Activated B cell treated with CpG ODN at 0.5 μM for 24 hours (primary cell): ENCODE measurements at regions not wholly inside any gene's neighbourhood (a gene's known extent, or its start where the extent isn't known, plus 50 kb on each side); places are given as distances from the start of the nearest gene placed in this dataset.

ENCODE experiments used
- ATAC-seq: fragments of 200-7000 bp; cut with Tn5 transposase; one replicate; pipeline ENCODE4 v1.10.0; 2021; ENCODE audit warnings: low read depth, mild to moderate bottlenecking, moderate library complexity
- CTCF ChIA-PET: fragments of 350-600 bp; sonication (Branson Sonifier 250); formaldehyde crosslinking; loops from one replicate; lab custom pipeline; 2021; ENCODE audit warnings: antibody characterized with exemption; lab: Charles Lee
- POLR2A ChIA-PET: fragments of 350-600 bp; sonication (Branson Sonifier 250); formaldehyde crosslinking; loops from one replicate; lab custom pipeline; 2021; ENCODE audit warnings: antibody characterized with exemption; lab: Charles Lee
- DNase-seq: peaks from one replicate; pipeline ENCODE4 v3.0.0; 2022
- H3K27ac Mint-ChIP-seq: one replicate; pipeline ENCODE4 v1.8.0; 2020; ENCODE audit warnings: mixed read lengths
- H3K27me3 Mint-ChIP-seq: one replicate; pipeline ENCODE4 v1.8.0; 2021; ENCODE audit warnings: mixed read lengths
- H3K36me3 Mint-ChIP-seq: one replicate; pipeline ENCODE4 v1.8.0; 2021; ENCODE audit warnings: low read depth, mixed read lengths
- H3K4me1 Mint-ChIP-seq: one replicate; pipeline ENCODE4 v1.8.0; 2021; ENCODE audit warnings: mixed read lengths
- H3K4me3 Mint-ChIP-seq: one replicate; pipeline ENCODE4 v1.8.0; 2020; ENCODE audit warnings: mild to moderate bottlenecking, mixed read lengths
- H3K9me3 Mint-ChIP-seq: one replicate; pipeline ENCODE4 v1.8.0; 2020; ENCODE audit warnings: mixed read lengths
- intact Hi-C: fragments of 100-400 bp; cut with micrococcal nuclease; formaldehyde crosslinking; loops from one replicate; pipeline ENCODE4 v1.15.1; 2024
- TF ChIP-seq, protein P1 (sequence below): fragments of 200-600 bp; IDR thresholded peaks from one replicate; pipeline ENCODE4 v1.8.0; 2022; ENCODE audit warnings: antibody characterized with exemption, mild to moderate bottlenecking

DNA sequence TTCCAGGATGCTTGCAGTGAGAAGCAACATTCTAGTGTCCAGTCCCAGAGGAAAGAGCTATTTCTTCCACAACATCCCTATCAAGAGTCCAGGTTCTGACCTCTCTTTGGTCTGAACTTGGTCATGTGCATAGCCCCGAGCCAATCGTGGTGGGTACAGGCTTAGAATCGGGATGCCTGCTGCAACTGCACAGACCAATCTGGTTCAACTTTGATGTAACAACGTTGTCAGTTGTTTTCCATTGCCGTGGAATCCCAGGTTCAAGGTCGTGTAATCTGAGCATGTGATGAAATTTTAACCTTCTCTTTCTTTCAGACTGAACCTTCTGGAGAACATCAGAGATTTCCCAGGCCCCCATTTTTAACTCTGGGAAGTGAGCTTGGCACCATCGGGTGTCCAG lies 130.5 kb downstream of the ANKRD60 start:
- Mint-ChIP-seq H3K27ac (no peak overlapping the region), H3K4me1 (no peaks in the 10 kb centered on the region), H3K4me3 (no peak overlapping the region), H3K27me3 (peaks cover 24% of the 10 kb centered on the region), H3K9me3 (no peaks in the 10 kb centered on the region), H3K36me3 (no peaks in the 10 kb centered on the region)
- ATAC-seq (no peak), DNase-seq (no peak)
- TF ChIP-seq, protein P1, sequence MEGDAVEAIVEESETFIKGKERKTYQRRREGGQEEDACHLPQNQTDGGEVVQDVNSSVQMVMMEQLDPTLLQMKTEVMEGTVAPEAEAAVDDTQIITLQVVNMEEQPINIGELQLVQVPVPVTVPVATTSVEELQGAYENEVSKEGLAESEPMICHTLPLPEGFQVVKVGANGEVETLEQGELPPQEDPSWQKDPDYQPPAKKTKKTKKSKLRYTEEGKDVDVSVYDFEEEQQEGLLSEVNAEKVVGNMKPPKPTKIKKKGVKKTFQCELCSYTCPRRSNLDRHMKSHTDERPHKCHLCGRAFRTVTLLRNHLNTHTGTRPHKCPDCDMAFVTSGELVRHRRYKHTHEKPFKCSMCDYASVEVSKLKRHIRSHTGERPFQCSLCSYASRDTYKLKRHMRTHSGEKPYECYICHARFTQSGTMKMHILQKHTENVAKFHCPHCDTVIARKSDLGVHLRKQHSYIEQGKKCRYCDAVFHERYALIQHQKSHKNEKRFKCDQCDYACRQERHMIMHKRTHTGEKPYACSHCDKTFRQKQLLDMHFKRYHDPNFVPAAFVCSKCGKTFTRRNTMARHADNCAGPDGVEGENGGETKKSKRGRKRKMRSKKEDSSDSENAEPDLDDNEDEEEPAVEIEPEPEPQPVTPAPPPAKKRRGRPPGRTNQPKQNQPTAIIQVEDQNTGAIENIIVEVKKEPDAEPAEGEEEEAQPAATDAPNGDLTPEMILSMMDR: no peak
- intact Hi-C loops: no loop called here
- POLR2A ChIA-PET: no interaction called here
- CTCF ChIA-PET: no interaction called here

DNA sequence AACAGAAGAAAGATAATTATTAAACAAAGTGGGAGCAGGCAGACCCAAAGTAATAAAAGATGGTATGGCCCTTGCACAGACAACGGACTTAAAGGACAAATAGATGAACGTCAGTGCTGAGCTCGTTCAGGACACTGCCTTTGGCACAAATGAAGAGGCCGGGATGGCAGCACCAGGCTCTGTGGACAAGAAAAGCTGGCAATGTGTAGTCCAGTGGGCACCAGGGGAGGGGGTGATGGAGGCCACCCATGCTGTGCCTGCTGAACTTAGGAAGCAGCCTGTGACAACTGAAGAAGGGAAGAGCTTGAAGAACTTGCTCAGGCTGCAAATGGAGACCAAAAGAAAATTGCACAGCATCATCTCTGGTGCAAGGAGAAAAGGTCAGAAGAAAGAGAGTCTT lies 131.0 kb downstream of the ANKRD60 start:
- Mint-ChIP-seq H3K36me3 (no peaks in the 10 kb centered on the region), H3K4me3 (no peak overlapping the region), H3K27me3 (peaks cover 21% of the 10 kb centered on the region), H3K9me3 (no peaks in the 10 kb centered on the region), H3K27ac (no peak overlapping the region), H3K4me1 (no peaks in the 10 kb centered on the region)
- POLR2A ChIA-PET: no interaction called here
- intact Hi-C loops: no loop called here
- TF ChIP-seq, protein P1: no peak
- CTCF ChIA-PET: no interaction called here
- no peak for DNase-seq
- ATAC-seq: no peak

DNA sequence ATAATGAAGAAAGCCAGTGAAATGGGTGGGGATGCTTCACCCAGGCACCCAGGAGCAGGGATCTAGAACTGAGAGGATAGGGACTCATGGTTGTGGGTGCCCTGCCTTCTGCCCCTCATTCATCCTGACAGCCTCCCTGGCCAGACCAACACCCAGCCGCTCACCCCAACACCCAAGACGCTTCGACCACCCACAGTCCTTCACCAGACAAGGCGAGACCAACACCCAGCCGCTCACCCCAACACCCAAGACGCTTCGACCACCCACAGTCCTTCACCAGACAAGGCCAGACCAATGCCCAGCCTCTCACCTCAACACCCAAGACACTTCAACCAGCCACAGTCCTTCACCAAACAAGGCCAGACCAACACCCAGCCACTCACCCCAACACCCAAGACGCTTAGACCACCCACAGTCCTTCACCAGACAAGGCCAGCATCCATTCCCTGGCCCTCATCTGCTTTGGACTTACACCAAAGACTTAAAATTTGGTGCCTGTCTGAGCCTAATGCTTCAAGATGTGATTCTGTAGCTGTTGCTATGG lies 131.5 kb downstream of the ANKRD60 start:
- H3K27me3 Mint-ChIP-seq: peaks cover 21% of the 10 kb centered on the region
- no peak overlapping the region for H3K4me3 Mint-ChIP-seq
- H3K27ac Mint-ChIP-seq: no peak overlapping the region
- intact Hi-C loops: no loop called here
- CTCF ChIA-PET: no interaction called here
- POLR2A ChIA-PET: interaction anchor here (0.7 kb wide), 1 partner anchor 474 kb away, joined by 5 read pairs; no protein-coding TSS in a partner anchor
- H3K36me3 Mint-ChIP-seq: no peaks in the 10 kb centered on the region
- ATAC-seq (no peak), DNase-seq (no peak)
- H3K9me3 Mint-ChIP-seq: no peaks in the 10 kb centered on the region
- H3K4me1 Mint-ChIP-seq: no peaks in the 10 kb centered on the region
- TF ChIP-seq, protein P1: no peak

DNA sequence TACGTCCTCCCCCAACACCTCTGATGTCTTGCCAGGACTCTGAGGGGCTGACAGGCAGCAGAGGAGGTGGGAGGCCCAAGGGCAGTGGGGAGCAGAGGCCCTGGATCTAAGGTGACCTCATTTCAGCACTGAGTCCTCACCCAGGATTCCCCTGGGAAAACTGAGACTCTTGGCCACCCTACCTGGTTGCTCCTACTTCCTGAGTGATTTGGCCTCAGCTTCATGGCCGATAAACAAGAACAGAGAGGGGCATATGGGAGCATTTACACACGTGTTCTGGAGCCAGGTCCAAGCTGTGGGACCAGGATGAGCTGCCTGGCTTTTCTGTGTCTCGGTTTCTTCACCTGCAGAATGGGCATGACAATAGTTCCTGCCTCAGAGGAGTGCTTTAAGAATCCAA lies 133.8 kb downstream of the ANKRD60 start:
- CTCF ChIA-PET: no interaction called here
- peaks cover 26% of the 10 kb centered on the region for H3K27me3 Mint-ChIP-seq
- DNase-seq (no peak), ATAC-seq (no peak)
- TF ChIP-seq, protein P1: no peak
- H3K9me3 Mint-ChIP-seq: no peaks in the 10 kb centered on the region
- H3K4me3 Mint-ChIP-seq: no peak overlapping the region
- intact Hi-C loops: no loop called here
- no peaks in the 10 kb centered on the region for H3K4me1 Mint-ChIP-seq
- H3K36me3 Mint-ChIP-seq: no peaks in the 10 kb centered on the region
- H3K27ac Mint-ChIP-seq: no peak overlapping the region
- POLR2A ChIA-PET: no interaction called here

GRCh38 chr20:58094160-58094559 lies 134.3 kb downstream of the ANKRD60 start:
- H3K27me3 Mint-ChIP-seq: peaks cover 26% of the 10 kb centered on the region
- no peaks in the 10 kb centered on the region for H3K4me1 Mint-ChIP-seq
- H3K27ac Mint-ChIP-seq: no peak overlapping the region
- DNase-seq (no peak), ATAC-seq (no peak)
- no peak overlapping the region for H3K4me3 Mint-ChIP-seq
- ChIA-PET POLR2A (no interaction called here), CTCF (no interaction called here)
- no peaks in the 10 kb centered on the region for H3K36me3 Mint-ChIP-seq
- no peaks in the 10 kb centered on the region for H3K9me3 Mint-ChIP-seq
- TF ChIP-seq, protein P1: no peak
- intact Hi-C loops: no loop called here
